ENCODE measurements at regions not wholly inside any gene's neighbourhood (a gene's known extent, or its start where the extent isn't known, plus 50 kb on each side); places are given as distances from the start of the nearest gene placed in this dataset.

DNA sequence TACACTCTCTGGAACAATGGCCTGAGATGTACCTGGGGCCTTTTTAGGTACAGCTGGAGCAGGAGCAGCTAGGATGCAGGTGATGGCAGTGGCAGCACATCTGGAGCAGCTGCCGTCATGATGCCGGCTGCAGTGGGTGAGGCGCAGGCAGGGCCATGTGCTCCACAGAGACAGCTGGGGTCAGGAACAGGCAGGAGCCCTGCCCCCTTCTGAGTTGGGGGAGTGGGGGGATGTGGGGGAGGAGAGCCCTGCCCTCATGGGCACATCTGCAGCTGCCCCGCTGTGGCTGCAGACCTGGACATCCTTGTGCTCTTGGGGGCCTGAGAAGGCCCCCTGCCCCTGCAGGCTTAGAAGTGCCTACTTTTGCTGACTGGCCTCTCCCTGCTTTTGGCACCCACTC lies 352.8 kb upstream of the PABPC5 start:
- H3K27me3 ChIP-seq = peaks cover 24 to 88% (median 73%) of the 10 kb centered on the region in 11 experiments
- TF ChIP-seq Cebpa-rat (IDR thresholded peaks at IDR 0.05) = no peak
- peaks cover 19 to 31% (median 26%) of the 10 kb centered on the region in 11 experiments; a peak in 21 of 22 replicates for H3K9me3 ChIP-seq (replicated peaks in 1 of 11)
- 0 out of 20 replicates have a peak, but pooled peaks cover 0 to 4% (median 0%) of the 10 kb centered on the region in 10 experiments for H3K4me1 ChIP-seq
- H3K4me3 ChIP-seq = no peak overlapping the region
- H4K20me1 ChIP-seq = no peaks in the 10 kb centered on the region; a peak in 1 of 22 replicates
- H3K9ac ChIP-seq = no peak overlapping the region
- no peak overlapping the region for H3K4me2 ChIP-seq
- no peaks in the 10 kb centered on the region for H3K36me3 ChIP-seq
- no peak overlapping the region for H3K27ac ChIP-seq

DNA sequence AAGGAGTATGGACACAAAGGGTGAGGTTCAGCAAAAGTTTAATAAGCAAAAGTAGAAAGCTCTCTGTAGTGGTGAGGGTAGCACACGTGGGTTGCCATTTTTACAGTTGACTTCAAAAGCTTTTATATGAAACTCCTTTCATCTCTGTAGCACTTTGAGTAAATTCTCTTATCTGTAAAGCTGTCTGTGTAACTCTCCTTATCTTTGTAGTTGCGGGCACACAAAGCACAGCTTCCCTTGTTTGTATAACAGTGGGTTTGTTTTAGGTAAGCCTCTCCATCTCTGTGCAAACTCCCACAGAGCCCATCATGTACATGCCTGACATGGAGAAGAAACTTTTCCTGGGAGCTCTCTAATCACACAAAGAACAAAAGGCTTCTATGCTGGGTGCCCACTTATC lies 325.9 kb upstream of the PABPC5 start:
- no peaks in the 10 kb centered on the region for H3K4me1 ChIP-seq
- H3K27ac ChIP-seq = no peak overlapping the region
- no peak for TF ChIP-seq Cebpa-rat (IDR thresholded peaks at IDR 0.05)
- H4K20me1 ChIP-seq = no peaks in the 10 kb centered on the region
- peaks cover 0 to 21% (median 0%) of the 10 kb centered on the region in 11 experiments; a peak in 7 of 22 replicates for H3K9me3 ChIP-seq (replicated peaks in 1 of 11)
- no peak overlapping the region for H3K9ac ChIP-seq
- peaks cover 24 to 85% (median 63%) of the 10 kb centered on the region in 11 experiments; a peak in 21 of 22 replicates for H3K27me3 ChIP-seq
- no peaks in the 10 kb centered on the region for H3K36me3 ChIP-seq
- H3K4me3 ChIP-seq = no peak overlapping the region
- no peak overlapping the region for H3K4me2 ChIP-seq

DNA sequence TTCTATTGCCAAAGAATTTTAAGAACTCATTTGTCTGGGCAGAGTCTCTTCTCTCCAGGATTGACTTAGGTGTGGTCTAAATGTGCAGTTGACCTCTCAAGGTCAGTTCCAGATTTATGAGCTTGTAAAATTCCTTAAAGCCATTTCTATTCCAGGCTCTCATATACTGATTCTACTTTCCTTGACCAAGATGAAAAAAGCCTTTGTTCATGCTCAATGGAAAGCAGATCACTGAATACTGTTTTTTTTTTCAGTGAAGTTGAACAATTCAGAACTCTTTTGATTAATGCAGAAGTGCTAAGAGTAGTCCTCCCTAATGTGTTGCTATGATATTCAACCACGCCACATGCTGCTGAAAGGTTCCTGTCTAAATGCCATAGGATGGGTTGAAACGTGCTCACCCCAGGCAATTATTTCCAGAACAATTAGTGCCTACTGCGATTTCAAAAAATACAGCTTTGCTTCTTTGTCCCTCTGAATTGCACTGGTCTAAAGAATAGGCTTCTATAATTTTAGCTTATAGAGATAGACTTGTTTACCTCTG lies 312.4 kb upstream of the PABPC5 start:
- peaks cover 18 to 77% (median 57%) of the 10 kb centered on the region in 11 experiments; a peak in 21 of 22 replicates for H3K27me3 ChIP-seq
- H3K4me3 ChIP-seq = no peak overlapping the region
- no peak overlapping the region for H3K4me2 ChIP-seq
- H3K9me3 ChIP-seq (replicated peaks in 1 of 11) = no peaks in the 10 kb centered on the region
- H4K20me1 ChIP-seq = no peaks in the 10 kb centered on the region; a peak in 1 of 22 replicates
- no peaks in the 10 kb centered on the region for H3K36me3 ChIP-seq
- H3K9ac ChIP-seq = no peak overlapping the region
- no peak for TF ChIP-seq Cebpa-rat (IDR thresholded peaks at IDR 0.05)
- no peaks in the 10 kb centered on the region for H3K4me1 ChIP-seq
- no peak overlapping the region for H3K27ac ChIP-seq

DNA sequence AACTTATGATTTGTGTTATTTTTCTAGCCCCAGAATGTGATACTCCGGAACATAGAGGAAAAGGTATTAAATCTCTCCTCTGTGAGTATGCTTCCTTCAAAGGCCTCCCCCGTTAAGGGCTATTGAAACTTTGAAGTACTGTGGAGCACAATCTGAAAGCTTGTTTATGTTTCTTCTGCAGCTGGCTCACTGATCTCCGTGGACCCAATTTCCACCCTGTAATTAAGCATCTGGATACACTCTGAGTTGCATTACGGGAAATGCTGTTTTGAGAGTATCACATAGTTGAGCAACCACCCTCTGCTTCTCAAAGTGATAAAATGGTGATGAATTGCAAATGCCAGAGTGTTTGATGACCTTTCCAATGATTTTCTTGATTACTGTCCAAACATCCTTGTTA lies 296.8 kb upstream of the PABPC5 start:
- H3K27ac ChIP-seq = no peak overlapping the region
- no peak for TF ChIP-seq Cebpa-rat (IDR thresholded peaks at IDR 0.05)
- no peaks in the 10 kb centered on the region for H3K36me3 ChIP-seq
- no peaks in the 10 kb centered on the region for H4K20me1 ChIP-seq
- H3K27me3 ChIP-seq = peaks cover 5 to 82% (median 56%) of the 10 kb centered on the region in 11 experiments; a peak in 19 of 22 replicates
- H3K4me3 ChIP-seq = no peak overlapping the region
- peaks cover 9 to 15% (median 13%) of the 10 kb centered on the region in 11 experiments; a peak in 20 of 22 replicates for H3K9me3 ChIP-seq (replicated peaks in 1 of 11)
- no peak overlapping the region for H3K4me2 ChIP-seq
- H3K9ac ChIP-seq = no peak overlapping the region
- no peaks in the 10 kb centered on the region for H3K4me1 ChIP-seq
